ENCODE measurements at regions not wholly inside any gene's neighbourhood (a gene's known extent, or its start where the extent isn't known, plus 50 kb on each side); places are given as distances from the start of the nearest gene placed in this dataset.
"Not testable (repeated sequence)": the region's sequence is repeated elsewhere in the genome, so short reads cannot be mapped to it uniquely, and the experiment has no call there.

DNA sequence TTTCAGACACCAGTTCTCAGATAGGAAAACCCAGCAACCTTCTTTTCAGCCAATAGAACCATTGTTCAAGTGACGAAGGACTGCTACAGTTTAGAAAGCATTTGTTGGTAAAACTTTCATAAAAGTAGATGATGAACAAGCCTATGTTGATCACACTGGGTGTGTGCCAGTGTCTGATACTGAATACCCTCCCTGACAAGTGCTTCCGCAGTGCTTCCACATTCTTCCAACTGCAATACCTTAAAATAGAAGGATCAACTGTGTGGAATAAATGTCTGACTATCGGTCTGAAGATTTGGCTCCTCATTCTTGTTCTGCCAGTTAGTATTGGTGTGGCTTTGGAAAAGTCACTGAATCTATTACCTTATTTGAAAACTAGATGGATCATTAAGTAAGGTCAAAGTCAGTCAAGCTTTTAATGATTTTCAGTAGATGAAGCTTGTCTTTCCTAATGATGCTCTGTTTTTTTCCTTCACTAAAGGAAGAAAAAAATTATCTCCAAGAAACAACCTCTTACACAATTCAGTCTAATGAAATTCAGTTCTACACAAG lies 479.4 kb upstream of the CBLB start:
- DNase-seq (ENCODE audit: low read depth), result no peak

- no peak for DNase-seq (ENCODE audit: low read depth)
Observed at GRCh38 chr3:106349191-106349881, 480.5 kb upstream of the CBLB start.

GRCh38 chr3:106355873-106356272 lies 487.1 kb upstream of the CBLB start:
- no peak for DNase-seq (ENCODE audit: low read depth)

GRCh38 chr3:106359692-106360091 lies 490.9 kb upstream of the CBLB start:
- DNase-seq (ENCODE audit: low read depth), result no peak

- DNase-seq (ENCODE audit: low read depth), result not testable (repeated sequence)
Observed at GRCh38 chr3:106360901-106361300, 492.1 kb upstream of the CBLB start.

DNA sequence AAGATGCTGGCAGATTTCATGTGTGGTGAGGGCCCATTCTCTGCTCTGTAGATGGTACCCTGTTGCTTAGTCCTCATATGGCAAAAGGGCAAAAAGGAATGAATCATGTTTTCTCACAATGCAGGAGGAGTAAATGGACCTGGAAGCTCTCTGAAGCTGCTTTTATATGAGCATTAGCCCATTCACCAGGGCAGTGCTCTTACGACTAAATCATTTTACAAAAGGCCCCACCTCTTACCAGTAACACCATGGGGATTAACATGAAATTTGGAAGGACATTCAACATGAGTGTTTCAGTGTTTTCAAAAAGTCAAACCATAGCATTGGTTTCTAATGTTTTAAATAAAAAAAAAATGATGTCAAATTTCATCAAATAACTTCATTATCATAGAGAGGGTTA lies 495.7 kb upstream of the CBLB start:
- DNase-seq (ENCODE audit: low read depth), result no peak

- DNase-seq (ENCODE audit: low read depth), result no peak
Observed at GRCh38 chr3:106365061-106365691, 496.4 kb upstream of the CBLB start.

GRCh38 chr3:106366352-106366751 lies 497.5 kb upstream of the CBLB start:
- DNase-seq (ENCODE audit: low read depth), result no peak

DNA sequence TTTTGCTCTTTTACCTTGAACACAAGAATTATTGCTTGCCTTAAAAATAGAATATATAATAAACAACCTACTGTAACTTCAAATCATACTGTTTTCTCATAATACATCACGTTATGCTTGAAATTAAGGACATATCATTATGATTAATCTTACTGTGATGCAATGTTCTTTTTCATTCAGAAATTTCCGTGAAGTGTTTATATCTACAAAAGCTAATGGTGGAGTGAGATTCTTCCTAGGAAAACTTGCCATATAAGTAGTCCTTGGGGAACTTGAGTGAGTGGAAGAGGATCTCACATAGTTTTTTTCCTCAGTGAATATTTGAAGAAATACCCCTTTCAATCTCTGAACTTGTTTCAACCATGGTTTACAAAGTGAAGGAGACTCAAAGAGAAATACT lies 498.7 kb upstream of the CBLB start:
- no peak for DNase-seq (ENCODE audit: low read depth)

GRCh38 chr3:106371221-106371970 lies 502.6 kb upstream of the CBLB start:
- DNase-seq (ENCODE audit: low read depth), result no peak

DNA sequence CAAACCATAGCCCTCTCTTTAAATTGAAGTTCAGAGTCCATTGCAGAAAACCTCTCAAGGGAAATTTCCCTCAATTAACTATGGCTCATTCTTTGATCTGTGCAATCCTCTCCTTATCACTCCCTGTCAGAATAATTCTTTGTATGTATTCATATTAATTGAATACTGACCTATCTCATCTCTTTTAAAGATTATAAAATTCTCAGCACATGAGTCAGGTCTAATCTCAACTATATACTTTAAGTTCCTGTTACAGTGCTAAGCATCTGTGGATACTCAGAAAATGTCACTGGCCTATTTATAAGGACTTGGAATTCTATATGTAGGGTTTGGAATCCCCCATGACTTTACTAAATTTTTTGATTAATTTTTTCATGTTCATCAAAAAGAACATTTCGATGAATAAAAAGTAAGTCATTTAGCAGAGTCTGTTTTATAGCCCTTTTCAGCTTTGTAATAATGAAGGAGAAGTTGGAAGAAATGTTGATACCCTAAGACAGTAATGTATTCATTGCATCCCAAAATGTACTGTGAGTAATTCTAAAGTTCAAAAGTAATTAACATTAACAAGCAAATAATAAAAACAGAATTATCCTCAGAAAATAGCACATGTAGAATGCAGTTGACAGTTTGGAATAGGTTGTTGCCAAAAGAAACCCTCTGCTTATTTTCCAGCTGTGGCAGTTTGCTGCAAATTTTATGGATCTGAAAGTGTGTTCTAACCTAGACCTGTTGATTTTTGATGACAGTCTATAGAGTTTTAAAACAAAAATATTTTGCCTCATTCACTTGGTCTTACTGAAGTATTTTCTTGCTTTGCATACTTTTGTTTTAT lies 503.4 kb upstream of the CBLB start:
- DNase-seq (ENCODE audit: low read depth), result no peak

DNA sequence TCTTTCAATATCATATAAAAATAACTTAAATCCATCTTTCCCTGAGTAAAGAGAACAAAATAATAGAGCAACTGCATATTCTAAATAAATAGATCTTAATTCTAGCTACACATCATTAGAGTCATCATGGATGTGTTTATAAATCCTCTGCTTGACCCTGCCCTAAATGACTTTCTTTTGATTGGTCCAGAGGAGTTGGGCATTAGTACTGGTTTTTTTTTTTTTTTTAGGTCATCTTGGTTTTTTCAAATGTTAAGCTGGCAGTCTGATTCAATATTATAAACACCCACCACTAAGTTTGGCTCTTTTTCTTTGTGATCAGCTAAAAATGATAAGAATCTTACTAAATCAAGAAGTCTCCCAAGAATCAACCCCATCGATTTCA lies 504.0 kb upstream of the CBLB start:
- no peak for DNase-seq (ENCODE audit: low read depth)

DNA sequence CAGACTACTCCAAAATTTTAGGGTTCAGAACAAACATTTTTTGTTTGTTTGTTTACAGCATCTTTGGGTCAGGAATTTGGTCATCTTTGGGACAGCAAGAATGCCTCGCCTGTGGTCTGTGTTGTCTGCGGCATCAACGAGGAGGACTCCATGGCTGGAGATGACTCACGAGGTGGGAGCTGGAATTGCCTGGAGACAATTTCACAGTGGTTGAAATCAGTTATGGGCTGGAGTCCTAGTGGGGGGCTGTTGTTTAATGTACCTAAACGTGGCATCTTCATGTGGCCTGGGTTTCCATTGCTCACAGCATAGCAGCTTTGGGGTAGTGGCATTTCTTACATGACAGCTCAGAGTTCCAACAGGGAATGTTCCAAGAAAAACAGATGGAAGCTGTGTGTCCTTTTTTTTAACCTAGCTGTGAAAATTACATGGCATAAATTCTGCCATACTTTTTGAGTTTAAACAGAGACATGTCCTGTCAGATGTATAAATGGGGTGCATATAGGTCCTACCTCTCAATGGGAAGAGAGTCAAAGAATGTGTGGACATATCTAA lies 507.3 kb upstream of the CBLB start:
- DNase-seq (ENCODE audit: low read depth), result no peak

DNA sequence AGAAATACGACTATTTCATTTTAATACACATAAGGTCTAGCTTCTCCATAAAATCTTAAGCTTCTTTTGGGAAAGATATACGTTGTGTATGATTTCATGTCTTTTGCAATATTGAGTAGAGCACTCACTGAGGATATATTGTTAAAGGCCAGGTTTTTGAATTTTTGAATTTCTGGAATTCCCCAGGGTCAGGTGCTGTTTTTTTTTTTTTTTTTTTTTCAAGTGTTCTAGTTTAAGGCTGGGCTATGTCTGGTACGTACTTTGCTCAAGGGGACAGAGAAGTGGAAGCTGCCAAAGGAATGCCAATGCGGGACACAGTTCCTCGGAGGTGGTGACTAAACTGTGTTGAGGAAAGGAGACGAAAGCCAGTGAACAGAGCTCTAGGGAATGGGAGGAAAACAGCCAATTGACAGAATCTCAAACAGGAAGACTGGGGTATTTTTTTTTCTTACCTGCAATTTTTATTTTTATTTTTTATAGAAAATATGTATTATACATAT lies 510.5 kb upstream of the CBLB start:
- no peak for DNase-seq (ENCODE audit: low read depth)

GRCh38 chr3:106380232-106380631 lies 511.4 kb upstream of the CBLB start:
- no peak for DNase-seq (ENCODE audit: low read depth)

- DNase-seq (ENCODE audit: low read depth), result no peak
Observed at GRCh38 chr3:106381286-106381938, 512.6 kb upstream of the CBLB start.

DNA sequence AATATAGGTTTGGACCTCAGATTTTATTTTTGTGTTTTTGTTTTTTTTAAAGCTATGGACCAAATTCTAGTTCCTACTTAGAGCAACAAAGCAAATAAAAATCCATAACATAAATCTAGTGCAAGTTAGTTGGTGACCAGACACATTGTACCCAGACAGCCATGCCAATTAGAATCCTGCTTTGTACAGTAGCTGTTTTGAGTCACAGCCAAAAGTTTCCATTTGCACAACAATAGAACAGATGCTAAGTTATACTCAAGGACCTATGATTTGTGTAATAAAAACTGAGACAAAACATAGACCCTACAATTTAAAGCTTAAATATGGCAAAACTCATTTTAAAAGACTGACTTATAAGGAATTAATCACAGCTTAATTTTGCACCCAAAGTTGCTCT lies 513.1 kb upstream of the CBLB start:
- DNase-seq (ENCODE audit: low read depth), result no peak

GRCh38 chr3:106386050-106386449 lies 517.2 kb upstream of the CBLB start:
- no peak for DNase-seq (ENCODE audit: low read depth)

- no peak for DNase-seq (ENCODE audit: low read depth)
Observed at GRCh38 chr3:106392915-106393314, 524.1 kb upstream of the CBLB start.

DNA sequence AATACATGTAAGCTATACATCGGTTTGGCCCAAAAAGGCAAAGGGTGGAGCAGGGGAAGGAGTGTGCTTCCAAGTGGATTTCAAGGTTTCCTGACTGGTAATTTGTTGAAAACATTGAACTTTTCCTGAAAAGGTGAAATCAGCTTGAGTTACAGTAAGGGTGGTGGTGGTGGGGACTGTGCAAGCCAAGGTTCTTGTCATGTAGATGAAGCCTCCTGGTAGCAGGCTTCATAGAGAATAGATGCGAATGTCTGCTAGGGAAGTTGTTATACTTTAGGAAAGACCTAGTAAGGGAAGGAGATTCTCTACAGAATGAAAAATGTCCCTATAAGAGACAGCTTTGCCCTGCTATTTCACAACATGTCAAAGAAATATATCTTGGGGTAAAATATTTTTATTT lies 528.2 kb upstream of the CBLB start:
- no peak for DNase-seq (ENCODE audit: low read depth)

Measured in activated T-helper 1 cell treated with Interleukin-2 at 50 U/mL for 16 hours (primary cell).